ENCODE measurements at regions not wholly inside any gene's neighbourhood (a gene's known extent, or its start where the extent isn't known, plus 50 kb on each side); places are given as distances from the start of the nearest gene placed in this dataset.

DNA sequence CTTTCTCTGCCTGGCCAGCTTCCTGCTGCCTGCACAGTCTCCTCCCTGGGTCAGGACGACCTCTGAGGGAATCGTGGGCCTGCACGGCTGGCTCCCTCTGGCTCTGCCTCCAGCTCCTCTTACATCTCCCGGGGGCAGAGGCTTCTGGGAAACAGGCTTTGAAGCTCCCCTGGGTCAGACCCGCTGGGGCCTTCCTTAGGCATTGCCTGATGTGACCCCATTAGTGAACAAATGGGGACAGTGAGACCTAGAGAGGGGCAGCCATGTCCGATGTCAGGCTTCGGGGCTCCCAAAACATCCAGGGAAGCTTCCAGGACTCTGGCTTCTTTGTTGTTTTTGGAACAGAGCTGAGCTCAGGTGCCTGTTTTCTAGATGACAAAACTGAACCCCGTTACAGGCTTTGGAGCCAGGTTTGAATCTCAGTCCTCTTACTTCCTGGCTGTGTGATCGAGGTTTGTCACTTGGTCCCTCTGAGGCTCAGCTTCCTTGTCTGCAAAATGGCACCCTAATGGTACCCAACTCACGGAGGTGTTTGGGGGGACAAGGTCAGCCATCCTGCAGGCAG is 94.3 kb downstream of the CEBPB start:
- TF ChIP-seq CTCF (IDR thresholded peaks at IDR 0.05; ENCODE audit: insufficient read depth, low read length, poor library complexity, severe bottlenecking): no peak
- TF ChIP-seq EZH2phosphoT487 (conservative IDR thresholded peaks at IDR 0.05; ENCODE audit: low read length): no peak

Measured in SU-DHL-6 (cell line).